Effector memory CD8-positive, alpha-beta T cell (primary cell): ENCODE measurements at regions not wholly inside any gene's neighbourhood (a gene's known extent, or its start where the extent isn't known, plus 50 kb on each side); places are given as distances from the start of the nearest gene placed in this dataset.

ENCODE experiments used
- ATAC-seq: fragments of 150-1000 bp; cut with Tn5 transposase; replicated peaks from 2 replicates; pipeline ENCODE4 v1.10.0; 2021; ENCODE audit warnings: mild to moderate bottlenecking, moderate library complexity
- DNase-seq, 3 experiments: peaks; one replicate each; pipeline ENCODE4 v3.0.0; 2021
- H3K27ac Mint-ChIP-seq, 2 donors: one replicate each; pipeline ENCODE4 v1.8.0; 2022; ENCODE audit warnings: mild to moderate bottlenecking in 2 of 2, mixed read lengths in 2 of 2, moderate library complexity in 2 of 2
- H3K27me3 Mint-ChIP-seq, 2 donors: one replicate each; pipeline ENCODE4 v1.8.0; 2022; ENCODE audit warnings: mixed read lengths in 2 of 2
- H3K36me3 Mint-ChIP-seq: one replicate; pipeline ENCODE4 v1.8.0; 2022; ENCODE audit warnings: mild to moderate bottlenecking, moderate library complexity, mixed read lengths; ENCODE audit not compliant: insufficient read depth
- H3K4me1 Mint-ChIP-seq, 2 donors: one replicate each; pipeline ENCODE4 v1.8.0; 2022; ENCODE audit warnings: low read depth in 2 of 2, mixed read lengths in 2 of 2
- H3K4me3 Mint-ChIP-seq, 2 donors: one replicate each; pipeline ENCODE4 v1.8.0; 2022; ENCODE audit warnings: mild to moderate bottlenecking in 2 of 2, mixed read lengths in 2 of 2, moderate library complexity in 2 of 2
- H3K9me3 Mint-ChIP-seq, 2 donors: one replicate each; pipeline ENCODE4 v1.8.0; 2022; ENCODE audit warnings: mixed read lengths in 2 of 2

DNA sequence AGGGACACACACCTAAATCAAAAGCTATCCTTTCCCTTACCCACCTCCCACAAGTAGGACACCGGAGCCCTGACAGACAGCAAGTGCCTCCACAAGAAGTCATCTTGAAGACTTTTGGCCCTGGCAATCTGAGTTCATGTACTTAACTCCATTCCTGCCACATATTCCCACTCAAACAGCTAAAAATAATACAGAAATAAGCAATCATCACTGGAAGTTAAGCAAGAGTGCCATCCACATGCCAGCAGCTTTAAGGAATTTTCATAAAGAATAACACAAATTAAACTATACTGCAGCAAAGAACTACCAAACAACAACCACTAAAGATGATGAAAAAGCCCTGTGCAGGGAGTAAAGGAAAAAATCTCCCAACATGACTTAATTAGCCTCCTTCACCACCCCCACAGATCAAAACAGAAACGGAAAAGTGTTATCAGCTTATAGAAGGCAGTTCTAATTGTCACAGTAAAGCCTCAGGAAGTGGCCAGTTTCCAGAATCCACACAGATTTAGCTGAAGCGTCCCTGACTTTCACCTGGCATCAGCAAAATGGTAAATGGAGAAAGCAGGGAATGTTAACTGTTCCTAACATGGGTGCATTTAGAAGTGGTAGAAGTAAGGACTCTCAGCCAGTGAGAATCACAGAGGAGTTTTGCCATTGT is 343.9 kb downstream of the TBC1D4 start:
- Mint-ChIP-seq H3K27me3 (peaks cover 25 to 30% of the 10 kb centered on the region in 2 donors), H3K27ac (no peak overlapping the region), H3K9me3 (peaks cover 4 to 5% of the 10 kb centered on the region in 2 donors), H3K36me3 (no peaks in the 10 kb centered on the region), H3K4me1 (no peaks in the 10 kb centered on the region), H3K4me3 (no peak overlapping the region)
- ATAC-seq (no peak), DNase-seq (no peak)

GRCh38 chr13:75136151-75136550 is 345.8 kb downstream of the TBC1D4 start:
- Mint-ChIP-seq H3K4me3 (no peak overlapping the region), H3K27ac (no peak overlapping the region), H3K9me3 (peaks cover 4 to 5% of the 10 kb centered on the region in 2 donors), H3K4me1 (no peaks in the 10 kb centered on the region), H3K36me3 (no peaks in the 10 kb centered on the region), H3K27me3 (peaks cover 19 to 30% of the 10 kb centered on the region in 2 donors)
- DNase-seq (no peak), ATAC-seq (no peak)

GRCh38 chr13:75135325-75135825 is 346.6 kb downstream of the TBC1D4 start:
- Mint-ChIP-seq H3K4me3 (no peak overlapping the region), H3K27ac (no peak overlapping the region), H3K36me3 (no peaks in the 10 kb centered on the region), H3K4me1 (no peaks in the 10 kb centered on the region), H3K27me3 (peaks cover 19 to 30% of the 10 kb centered on the region in 2 donors), H3K9me3 (peaks cover 4 to 5% of the 10 kb centered on the region in 2 donors)
- ATAC-seq, result no peak
- no peak for DNase-seq

- peaks cover 0 to 5% of the 10 kb centered on the region in 2 donors for H3K9me3 Mint-ChIP-seq
- no peak overlapping the region for H3K4me3 Mint-ChIP-seq
- no peak overlapping the region for H3K27ac Mint-ChIP-seq
- no peaks in the 10 kb centered on the region for H3K4me1 Mint-ChIP-seq
- DNase-seq, result no peak
- H3K36me3 Mint-ChIP-seq, result no peaks in the 10 kb centered on the region
- H3K27me3 Mint-ChIP-seq, result peaks cover 24 to 26% of the 10 kb centered on the region in 2 donors
- ATAC-seq, result no peak
Observed at GRCh38 chr13:75132701-75133695, 349.0 kb downstream of the TBC1D4 start.

GRCh38 chr13:75129331-75129730 is 352.6 kb downstream of the TBC1D4 start:
- DNase-seq (no peak), ATAC-seq (no peak)
- Mint-ChIP-seq H3K9me3 (peaks cover 0 to 3% of the 10 kb centered on the region in 2 donors), H3K4me1 (no peaks in the 10 kb centered on the region), H3K4me3 (no peak overlapping the region), H3K27ac (no peak overlapping the region), H3K36me3 (no peaks in the 10 kb centered on the region), H3K27me3 (peaks cover 15 to 20% of the 10 kb centered on the region in 2 donors)

DNA sequence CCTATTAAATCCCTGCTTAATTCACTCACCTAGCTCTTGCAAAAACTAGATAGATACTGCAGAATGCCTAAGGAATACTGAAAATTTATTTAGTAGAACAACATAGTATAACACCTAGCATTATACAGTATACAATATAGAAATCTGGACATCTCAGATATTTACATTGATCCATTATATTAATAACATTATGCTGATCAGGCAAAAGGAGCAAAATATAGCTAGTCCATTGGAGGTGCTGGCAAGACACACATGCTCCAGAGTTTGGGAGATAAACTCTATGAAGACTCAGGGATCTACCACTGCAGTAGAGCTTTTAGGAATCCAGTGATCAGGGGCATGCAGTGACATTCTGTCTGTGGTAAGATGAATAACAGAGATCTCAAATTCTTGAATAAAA is 357.6 kb downstream of the TBC1D4 start:
- no peak overlapping the region for H3K4me3 Mint-ChIP-seq
- H3K27ac Mint-ChIP-seq, result no peak overlapping the region
- no peaks in the 10 kb centered on the region for H3K4me1 Mint-ChIP-seq
- no peak for ATAC-seq
- no peak for DNase-seq
- peaks cover 7 to 35% of the 10 kb centered on the region in 2 donors for H3K27me3 Mint-ChIP-seq
- no peaks in the 10 kb centered on the region for H3K36me3 Mint-ChIP-seq
- peaks cover 0 to 3% of the 10 kb centered on the region in 2 donors for H3K9me3 Mint-ChIP-seq

- Mint-ChIP-seq H3K27me3 (peaks cover 6 to 28% of the 10 kb centered on the region in 2 donors), H3K9me3 (peaks cover 0 to 1% of the 10 kb centered on the region in 2 donors), H3K4me3 (no peak overlapping the region), H3K36me3 (no peaks in the 10 kb centered on the region), H3K27ac (no peak overlapping the region), H3K4me1 (no peaks in the 10 kb centered on the region)
- DNase-seq (no peak), ATAC-seq (no peak)
Observed at GRCh38 chr13:75123428-75123827, 358.5 kb downstream of the TBC1D4 start.

DNA sequence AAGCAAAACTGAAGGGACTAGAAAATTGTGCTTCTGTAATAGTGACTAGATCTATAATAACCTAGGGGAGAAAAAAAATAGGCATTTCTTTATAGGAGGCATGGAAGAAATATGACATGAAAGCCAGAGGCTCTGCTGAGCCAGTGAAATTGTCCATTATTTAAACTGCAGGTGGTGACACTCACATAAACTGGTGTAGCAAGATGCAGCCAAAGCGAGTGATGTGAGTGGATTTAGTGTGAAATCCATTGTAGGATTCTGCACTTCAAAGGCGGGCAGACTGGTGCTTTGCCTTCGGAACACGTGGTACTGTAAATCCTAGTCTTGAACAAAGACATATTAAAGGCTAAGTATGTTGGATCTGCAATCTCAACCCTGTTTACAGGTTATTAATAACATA is 361.9 kb downstream of the TBC1D4 start:
- Mint-ChIP-seq H3K4me3 (no peak overlapping the region), H3K9me3 (no peaks in the 10 kb centered on the region), H3K27ac (no peak overlapping the region), H3K4me1 (no peaks in the 10 kb centered on the region), H3K36me3 (no peaks in the 10 kb centered on the region), H3K27me3 (peaks cover 0 to 22% of the 10 kb centered on the region in 2 donors)
- DNase-seq (no peak), ATAC-seq (no peak)

DNA sequence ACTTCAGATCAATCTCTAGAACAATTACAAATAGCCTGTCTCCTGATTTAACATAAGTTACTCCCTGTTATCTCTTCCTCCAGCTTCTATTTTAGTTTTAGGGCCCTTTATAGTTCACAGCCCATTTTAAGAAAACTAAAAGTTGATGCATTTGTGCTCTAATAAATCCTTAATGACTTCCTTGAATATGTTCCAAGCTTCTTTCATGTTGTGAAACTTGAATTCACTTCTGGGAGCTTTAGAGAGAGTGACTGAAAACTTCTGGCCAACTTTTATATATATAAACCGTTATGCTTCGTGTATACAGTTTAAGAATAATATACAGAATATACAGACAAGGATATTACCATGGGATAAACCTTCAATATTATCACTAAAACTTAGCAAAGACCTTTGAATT is 366.8 kb downstream of the TBC1D4 start:
- Mint-ChIP-seq H3K9me3 (no peaks in the 10 kb centered on the region), H3K36me3 (no peaks in the 10 kb centered on the region), H3K4me3 (no peak overlapping the region), H3K27ac (no peak overlapping the region), H3K4me1 (no peaks in the 10 kb centered on the region), H3K27me3 (peaks cover 0 to 25% of the 10 kb centered on the region in 2 donors)
- DNase-seq, result no peak
- ATAC-seq, result no peak

DNA sequence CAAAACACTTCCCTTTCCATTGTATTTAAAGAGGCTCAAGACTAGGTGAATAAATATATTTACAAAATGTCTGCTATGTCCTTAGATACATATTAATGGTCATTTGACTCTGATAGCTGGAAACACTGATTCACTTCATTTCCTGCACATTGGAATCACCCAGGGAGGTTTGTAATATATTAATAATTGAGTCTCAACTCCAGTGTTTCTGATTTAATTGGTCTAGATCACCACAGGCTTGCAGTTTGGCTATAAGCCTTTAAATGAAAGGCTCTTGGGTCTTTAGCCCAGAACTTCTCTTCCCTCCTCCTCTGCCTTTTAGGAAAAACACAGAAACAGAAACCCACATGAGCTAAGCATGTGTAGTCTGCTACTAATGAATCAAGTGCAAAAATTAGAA is 378.0 kb downstream of the TBC1D4 start:
- Mint-ChIP-seq H3K4me1 (no peaks in the 10 kb centered on the region), H3K4me3 (no peak overlapping the region), H3K27ac (no peak overlapping the region), H3K27me3 (peaks cover 11 to 23% of the 10 kb centered on the region in 2 donors), H3K36me3 (no peaks in the 10 kb centered on the region), H3K9me3 (no peaks in the 10 kb centered on the region)
- DNase-seq (no peak), ATAC-seq (no peak)

GRCh38 chr13:75102001-75102716 is 379.8 kb downstream of the TBC1D4 start:
- H3K9me3 Mint-ChIP-seq, result no peaks in the 10 kb centered on the region
- no peak overlapping the region for H3K27ac Mint-ChIP-seq
- no peaks in the 10 kb centered on the region for H3K36me3 Mint-ChIP-seq
- no peak overlapping the region for H3K4me3 Mint-ChIP-seq
- H3K27me3 Mint-ChIP-seq, result peaks cover 19 to 25% of the 10 kb centered on the region in 2 donors
- DNase-seq (no peak), ATAC-seq (no peak)
- H3K4me1 Mint-ChIP-seq, result no peaks in the 10 kb centered on the region

DNA sequence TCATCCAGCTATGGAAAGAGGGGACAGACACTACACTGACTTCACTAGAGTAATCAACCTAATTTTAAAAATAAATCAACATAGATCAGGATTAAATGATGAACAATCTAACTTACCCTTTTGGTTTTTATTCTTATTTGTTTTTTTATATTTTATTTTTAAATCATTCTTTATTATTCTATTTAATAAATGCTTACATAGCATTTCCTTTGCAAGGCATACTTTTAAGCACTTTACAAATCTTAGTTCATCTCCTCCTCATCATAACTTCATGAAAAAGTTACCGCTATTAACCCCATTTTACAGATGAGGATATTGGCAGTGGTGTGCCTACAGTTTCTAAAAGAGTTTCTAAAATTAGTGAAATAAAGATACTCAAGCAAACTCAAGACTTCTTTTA is 380.6 kb downstream of the TBC1D4 start:
- DNase-seq (no peak), ATAC-seq (no peak)
- H3K4me3 Mint-ChIP-seq, result no peak overlapping the region
- H3K27ac Mint-ChIP-seq, result no peak overlapping the region
- H3K9me3 Mint-ChIP-seq, result no peaks in the 10 kb centered on the region
- no peaks in the 10 kb centered on the region for H3K4me1 Mint-ChIP-seq
- H3K27me3 Mint-ChIP-seq, result peaks cover 19 to 24% of the 10 kb centered on the region in 2 donors
- H3K36me3 Mint-ChIP-seq, result no peaks in the 10 kb centered on the region

DNA sequence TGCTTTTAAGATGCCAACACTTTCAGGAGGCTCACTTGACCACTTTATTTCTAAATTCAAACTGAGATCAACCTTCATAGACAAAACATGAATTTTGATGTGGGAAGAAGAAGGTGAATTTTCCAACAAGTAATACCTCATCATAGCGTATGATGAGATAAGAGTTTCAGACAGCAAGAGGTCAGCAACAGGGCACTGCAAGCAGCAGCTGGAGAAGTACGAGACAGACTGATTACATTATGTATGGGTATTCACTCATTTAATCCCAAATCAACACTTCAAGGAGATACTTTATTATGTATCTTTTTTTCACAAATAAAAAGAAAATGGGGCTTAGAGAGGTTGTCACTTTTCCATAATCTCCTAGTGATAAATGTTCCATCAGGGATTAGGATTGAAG is 389.8 kb downstream of the TBC1D4 start:
- Mint-ChIP-seq H3K27ac (no peak overlapping the region), H3K27me3 (peaks cover 0 to 31% of the 10 kb centered on the region in 2 donors), H3K36me3 (no peaks in the 10 kb centered on the region), H3K4me3 (no peak overlapping the region), H3K4me1 (peaks cover 0 to 7% of the 10 kb centered on the region in 2 donors), H3K9me3 (no peaks in the 10 kb centered on the region)
- no peak for ATAC-seq
- DNase-seq, result no peak
